Trophoblast cell (in vitro differentiated cells and primary cell): ENCODE measurements at regions not wholly inside any gene's neighbourhood (a gene's known extent, or its start where the extent isn't known, plus 50 kb on each side); places are given as distances from the start of the nearest gene placed in this dataset.

Experiments used
- DNase-seq, 2 donors: peaks; one replicate each; pipeline ENCODE4 v3.0.0-alpha.2; 2016
- H2AFZ ChIP-seq: 2 replicates; pipeline ENCODE4 v1.6.1; 2013; ENCODE audit warnings: low read length, moderate library complexity, mild to moderate bottlenecking; ENCODE audit not compliant: insufficient read depth, poor library complexity
- H2AK5ac ChIP-seq: 2 replicates; pipeline ENCODE4 v1.6.1; 2013; ENCODE audit warnings: mild to moderate bottlenecking, low read length
- H2BK120ac ChIP-seq: 2 replicates; pipeline ENCODE4 v1.6.1; 2013; ENCODE audit warnings: low read length, mild to moderate bottlenecking, moderate library complexity; ENCODE audit not compliant: insufficient read depth, poor library complexity
- H2BK12ac ChIP-seq: 2 replicates; pipeline ENCODE4 v1.6.1; 2013; ENCODE audit warnings: mild to moderate bottlenecking, low read length, moderate library complexity
- H2BK5ac ChIP-seq: 2 replicates; pipeline ENCODE4 v1.6.1; 2013; ENCODE audit warnings: low read length, low read depth, moderate library complexity, mild to moderate bottlenecking; ENCODE audit not compliant: poor library complexity
- H3K14ac ChIP-seq: 2 replicates; pipeline ENCODE4 v1.6.1; 2013; ENCODE audit warnings: mild to moderate bottlenecking, low read length
- H3K18ac ChIP-seq: 2 replicates; pipeline ENCODE4 v1.6.1; 2013; ENCODE audit warnings: mild to moderate bottlenecking, low read length
- H3K23ac ChIP-seq: 2 replicates; pipeline ENCODE4 v1.6.1; 2013; ENCODE audit warnings: low read length
- H3K27ac ChIP-seq: 2 replicates; pipeline ENCODE4 v1.5.1; 2013; ENCODE audit warnings: low read depth, mild to moderate bottlenecking, inconsistent platforms, low read length, moderate library complexity
- H3K27me3 ChIP-seq: 2 replicates; pipeline ENCODE4 v1.6.1; 2013; ENCODE audit warnings: inconsistent platforms, mild to moderate bottlenecking, low read length, moderate library complexity; ENCODE audit not compliant: insufficient read depth
- H3K36me3 ChIP-seq, 2 experiments: 1 replicate in 1 of 2; 2 replicates in 1 of 2; pipeline ENCODE4 v1.6.1; 2013; ENCODE audit warnings: low read length in 2 of 2, mild to moderate bottlenecking in 2 of 2, moderate library complexity in 1 of 2; ENCODE audit not compliant: insufficient read depth in 2 of 2, control insufficient read depth in 1 of 2
- H3K4ac ChIP-seq: 2 replicates; pipeline ENCODE4 v1.6.1; 2013; ENCODE audit warnings: low read depth, mild to moderate bottlenecking, low read length, moderate library complexity
- H3K4me1 ChIP-seq, 2 experiments: 1 replicate in 1 of 2; 2 replicates in 1 of 2; pipeline ENCODE4 v1.6.1; 2013; ENCODE audit warnings: low read length in 2 of 2, mild to moderate bottlenecking in 2 of 2, moderate library complexity in 1 of 2; ENCODE audit not compliant: insufficient read depth in 2 of 2, control insufficient read depth in 1 of 2
- H3K4me2 ChIP-seq: 2 replicates; pipeline ENCODE4 v1.6.1; 2013; ENCODE audit warnings: inconsistent platforms, mild to moderate bottlenecking, low read length, moderate library complexity
- H3K4me3 ChIP-seq: 2 replicates; pipeline ENCODE4 v1.5.1; 2013; ENCODE audit warnings: mild to moderate bottlenecking, low read depth, low read length, inconsistent platforms
- H3K79me1 ChIP-seq: one replicate; pipeline ENCODE4 v1.6.1; 2013; ENCODE audit warnings: low read length
- H3K79me2 ChIP-seq: 2 replicates; pipeline ENCODE4 v1.6.1; 2013; ENCODE audit warnings: low read length, mild to moderate bottlenecking; ENCODE audit not compliant: control insufficient read depth, insufficient read depth, poor library complexity
- H3K9ac ChIP-seq: 2 replicates; pipeline ENCODE4 v1.6.1; 2013; ENCODE audit warnings: mild to moderate bottlenecking, low read length
- H3K9me3 ChIP-seq: 2 replicates; pipeline ENCODE4 v1.6.1; 2013; ENCODE audit warnings: low read depth, mild to moderate bottlenecking, control low read depth, inconsistent platforms, low read length; ENCODE audit not compliant: insufficient read depth
- H4K12ac ChIP-seq: 2 replicates; pipeline ENCODE4 v1.6.1; 2013; ENCODE audit warnings: low read depth, mild to moderate bottlenecking, low read length, moderate library complexity
- H4K8ac ChIP-seq: 2 replicates; pipeline ENCODE4 v1.6.1; 2013; ENCODE audit warnings: low read depth, mild to moderate bottlenecking, low read length, moderate library complexity
- H4K91ac ChIP-seq: one replicate; pipeline ENCODE4 v1.6.1; 2013; ENCODE audit warnings: low read depth, mild to moderate bottlenecking, low read length, moderate library complexity
- WGBS: extraction: QIAGEN DNeasy Blood & Tissue Kit; methylation state at CpG from one replicate; pipeline ENCODE4 v1.1.7; 2013; ENCODE audit warnings: missing lambda C conversion rate; ENCODE audit not compliant: insufficient read length, insufficient coverage; ENCODE audit errors: extremely low coverage; 5-methylcytosine and 5-hydroxymethylcytosine counted together

- Histone ChIP-seq H4K91ac (no peak overlapping the region), H3K18ac (no peak overlapping the region), H3K4me3 (no peak overlapping the region), H2AK5ac (no peak overlapping the region), H3K9me3 (no peaks in the 10 kb centered on the region), H2AFZ (no peak overlapping the region), H3K23ac (no peak overlapping the region), H3K9ac (no peak overlapping the region), H3K79me2 (no peaks in the 10 kb centered on the region), H3K27me3 (no peaks in the 10 kb centered on the region), H2BK12ac (no peak overlapping the region), H3K4me2 (no peak overlapping the region), H3K4me1 (no peaks in the 10 kb centered on the region), H3K79me1 (no peaks in the 10 kb centered on the region), H2BK5ac (no peak overlapping the region), H3K4ac (no peak overlapping the region), H4K12ac (no peak overlapping the region), H2BK120ac (no peak overlapping the region), H3K36me3 (no peaks in the 10 kb centered on the region), H4K8ac (no peak overlapping the region), H3K27ac (no peak overlapping the region), H3K14ac (no peak overlapping the region)
- no CpG with 5 or more reads among the region's 1 CpG for WGBS
- no peak for DNase-seq
Observed at GRCh38 chr6:140620496-140620895, 1246.0 kb upstream of the CITED2 start.

- Histone ChIP-seq H2BK120ac (no peak overlapping the region), H3K79me1 (no peaks in the 10 kb centered on the region), H3K4ac (no peak overlapping the region), H3K4me3 (no peak overlapping the region), H3K23ac (no peak overlapping the region), H3K4me1 (no peaks in the 10 kb centered on the region), H2BK12ac (no peak overlapping the region), H3K27ac (no peak overlapping the region), H2AK5ac (no peak overlapping the region), H4K8ac (no peak overlapping the region), H3K4me2 (no peak overlapping the region), H3K36me3 (no peaks in the 10 kb centered on the region), H4K91ac (no peak overlapping the region), H3K18ac (no peak overlapping the region), H3K27me3 (no peaks in the 10 kb centered on the region), H3K9me3 (no peaks in the 10 kb centered on the region), H3K14ac (no peak overlapping the region), H3K9ac (no peak overlapping the region), H2AFZ (no peak overlapping the region), H2BK5ac (no peak overlapping the region), H4K12ac (no peak overlapping the region), H3K79me2 (no peaks in the 10 kb centered on the region)
- no CpG with 5 or more reads among the region's 2 CpGs for WGBS
- no peak for DNase-seq
Observed at GRCh38 chr6:140609956-140610355, 1235.5 kb upstream of the CITED2 start.

GRCh38 chr6:140609321-140609720 is 1234.9 kb upstream of the CITED2 start:
- Histone ChIP-seq H2AK5ac (no peak overlapping the region), H3K79me2 (no peaks in the 10 kb centered on the region), H3K9ac (no peak overlapping the region), H3K9me3 (no peaks in the 10 kb centered on the region), H3K27me3 (no peaks in the 10 kb centered on the region), H4K8ac (no peak overlapping the region), H4K91ac (no peak overlapping the region), H3K18ac (no peak overlapping the region), H2AFZ (no peak overlapping the region), H3K4me1 (no peaks in the 10 kb centered on the region), H3K27ac (no peak overlapping the region), H3K4me3 (no peak overlapping the region), H2BK5ac (no peak overlapping the region), H4K12ac (no peak overlapping the region), H3K36me3 (no peaks in the 10 kb centered on the region), H3K4ac (no peak overlapping the region), H2BK12ac (no peak overlapping the region), H3K14ac (no peak overlapping the region), H3K4me2 (no peak overlapping the region), H3K23ac (no peak overlapping the region), H3K79me1 (no peaks in the 10 kb centered on the region), H2BK120ac (no peak overlapping the region)
- WGBS = no CpG with 5 or more reads among the region's 3 CpGs
- no peak for DNase-seq

GRCh38 chr6:140604786-140605185 is 1230.3 kb upstream of the CITED2 start:
- no peak for DNase-seq
- WGBS = no CpG with 5 or more reads among the region's 3 CpGs
- no peaks in the 10 kb centered on the region for H3K79me2 ChIP-seq

More at GRCh38 chr6:140604786-140605185, 1230.3 kb upstream of the CITED2 start:
- no peak overlapping the region for H2BK120ac ChIP-seq
- H3K4me2 ChIP-seq = no peak overlapping the region
- no peak overlapping the region for H3K9ac ChIP-seq
- H2BK5ac ChIP-seq = no peak overlapping the region
- H2AFZ ChIP-seq = no peak overlapping the region
- H3K18ac ChIP-seq = no peak overlapping the region
- H2BK12ac ChIP-seq = no peak overlapping the region
- H3K9me3 ChIP-seq = no peaks in the 10 kb centered on the region
- H3K4me3 ChIP-seq = no peak overlapping the region
- no peaks in the 10 kb centered on the region for H3K4me1 ChIP-seq
- no peak overlapping the region for H4K8ac ChIP-seq
- no peaks in the 10 kb centered on the region for H3K27me3 ChIP-seq
- no peak overlapping the region for H3K27ac ChIP-seq
- H3K14ac ChIP-seq = no peak overlapping the region
- H4K12ac ChIP-seq = no peak overlapping the region
- H3K79me1 ChIP-seq = no peaks in the 10 kb centered on the region
- no peak overlapping the region for H4K91ac ChIP-seq
- no peak overlapping the region for H3K23ac ChIP-seq
- no peak overlapping the region for H3K4ac ChIP-seq
- no peak overlapping the region for H2AK5ac ChIP-seq
- no peaks in the 10 kb centered on the region for H3K36me3 ChIP-seq
